CD4-positive, CD25-positive, alpha-beta regulatory T cell (primary cell): ENCODE measurements at regions not wholly inside any gene's neighbourhood (a gene's known extent, or its start where the extent isn't known, plus 50 kb on each side); places are given as distances from the start of the nearest gene placed in this dataset.

ENCODE experiments used
- ATAC-seq, 2 donors: fragments of 150-1000 bp; cut with Tn5 transposase; one replicate each; pipeline ENCODE4 v1.10.0; 2021; ENCODE audit warnings: low read depth in 2 of 2, moderate number of reproducible peaks in 2 of 2, moderate library complexity in 1 of 2
- DNase-seq, 3 donors: peaks; one replicate each; pipeline versions ENCODE4 v3.0.0 to v3.0.0-alpha.2; 2012 to 2022; ENCODE audit warnings: mixed read lengths in 1 of 3
- H3K27ac ChIP-seq: one replicate; pipeline ENCODE4 v1.7.0; 2013; ENCODE audit warnings: mild to moderate bottlenecking, low read length; ENCODE audit not compliant: insufficient read depth, poor library complexity, severe bottlenecking
- H3K27me3 ChIP-seq: one replicate; pipeline ENCODE4 v1.7.0; 2013; ENCODE audit warnings: low read length; ENCODE audit not compliant: control insufficient read depth, insufficient read depth
- H3K36me3 ChIP-seq: one replicate; pipeline ENCODE4 v1.7.0; 2013; ENCODE audit warnings: mild to moderate bottlenecking, low read length, moderate library complexity; ENCODE audit not compliant: control insufficient read depth, insufficient read depth
- H3K4me1 ChIP-seq: 2 replicates; pipeline ENCODE4 v1.7.0; 2013; ENCODE audit warnings: mild to moderate bottlenecking, low read length; ENCODE audit not compliant: insufficient read depth, control insufficient read depth, poor library complexity, severe bottlenecking
- H3K4me3 ChIP-seq: one replicate; pipeline ENCODE4 v1.7.0; 2013; ENCODE audit warnings: low read depth, mild to moderate bottlenecking, low read length, moderate library complexity
- H3K9me3 ChIP-seq, 2 experiments: 1 replicate in 1 of 2; 2 replicates in 1 of 2; pipeline ENCODE4 v1.7.0; 2013; ENCODE audit warnings: low read length in 2 of 2, mild to moderate bottlenecking in 1 of 2, moderate library complexity in 1 of 2; ENCODE audit not compliant: control insufficient read depth in 2 of 2
- H3K27ac Mint-ChIP-seq, 3 donors: one replicate each; pipeline ENCODE4 v1.8.0; 2020 to 2022; ENCODE audit warnings: mild to moderate bottlenecking in 3 of 3, mixed read lengths in 3 of 3, moderate library complexity in 2 of 3
- H3K27me3 Mint-ChIP-seq: one replicate; pipeline ENCODE4 v1.8.0; 2022; ENCODE audit warnings: mild to moderate bottlenecking, mixed read lengths
- H3K36me3 Mint-ChIP-seq: one replicate; pipeline ENCODE4 v1.8.0; 2020; ENCODE audit warnings: mixed read lengths
- H3K4me1 Mint-ChIP-seq, 4 donors: one replicate each; pipeline ENCODE4 v1.8.0; 2020 to 2022; ENCODE audit warnings: mixed read lengths in 4 of 4, mild to moderate bottlenecking in 1 of 4
- H3K4me3 Mint-ChIP-seq, 4 donors: one replicate each; pipeline ENCODE4 v1.8.0; 2020 to 2022; ENCODE audit warnings: mild to moderate bottlenecking in 4 of 4, mixed read lengths in 4 of 4, moderate library complexity in 3 of 4
- H3K9me3 Mint-ChIP-seq, 7 donors: one replicate each; pipeline ENCODE4 v1.8.0; 2020 to 2022; ENCODE audit warnings: mixed read lengths in 7 of 7, mild to moderate bottlenecking in 3 of 7, moderate library complexity in 2 of 7

GRCh38 chr6:153673750-153674149 is 365.3 kb upstream of the OPRM1 start:
- Mint-ChIP-seq H3K4me3 (no peak overlapping the region), H3K27ac (no peak overlapping the region), H3K4me1 (no peaks in the 10 kb centered on the region), H3K27me3 (no peaks in the 10 kb centered on the region), H3K36me3 (no peaks in the 10 kb centered on the region), H3K9me3 (peaks cover 0 to 8% (median 0%) of the 10 kb centered on the region in 7 donors)
- no peaks in the 10 kb centered on the region for H3K27me3 ChIP-seq
- DNase-seq = no peak
- no peaks in the 10 kb centered on the region for H3K36me3 ChIP-seq
- H3K4me1 ChIP-seq = no peaks in the 10 kb centered on the region
- no peak overlapping the region for H3K4me3 ChIP-seq
- no peak overlapping the region for H3K27ac ChIP-seq
- ATAC-seq = no peak
- no peaks in the 10 kb centered on the region for H3K9me3 ChIP-seq

GRCh38 chr6:153673225-153673624 is 365.8 kb upstream of the OPRM1 start:
- ATAC-seq (no peak), DNase-seq (no peak)
- Histone ChIP-seq H3K4me3 (no peak overlapping the region), H3K4me1 (no peaks in the 10 kb centered on the region), H3K27me3 (no peaks in the 10 kb centered on the region), H3K27ac (no peak overlapping the region), H3K36me3 (no peaks in the 10 kb centered on the region), H3K9me3 (no peaks in the 10 kb centered on the region)
- H3K9me3 Mint-ChIP-seq = peaks cover 0 to 8% (median 0%) of the 10 kb centered on the region in 7 donors
- H3K27ac Mint-ChIP-seq = no peak overlapping the region
- H3K27me3 Mint-ChIP-seq = no peaks in the 10 kb centered on the region
- no peaks in the 10 kb centered on the region for H3K4me1 Mint-ChIP-seq
- H3K36me3 Mint-ChIP-seq = no peaks in the 10 kb centered on the region
- H3K4me3 Mint-ChIP-seq = no peak overlapping the region

- Mint-ChIP-seq H3K36me3 (no peaks in the 10 kb centered on the region), H3K4me3 (no peak overlapping the region), H3K4me1 (no peaks in the 10 kb centered on the region), H3K9me3 (peaks cover 0 to 4% (median 0%) of the 10 kb centered on the region in 7 donors), H3K27ac (no peak overlapping the region), H3K27me3 (no peaks in the 10 kb centered on the region)
- no peaks in the 10 kb centered on the region for H3K4me1 ChIP-seq
- H3K27ac ChIP-seq = no peak overlapping the region
- H3K9me3 ChIP-seq = no peaks in the 10 kb centered on the region
- H3K36me3 ChIP-seq = no peaks in the 10 kb centered on the region
- H3K4me3 ChIP-seq = no peak overlapping the region
- DNase-seq (no peak), ATAC-seq (no peak)
- H3K27me3 ChIP-seq = no peaks in the 10 kb centered on the region
Measured at GRCh38 chr6:153670403-153671026, 368.5 kb upstream of the OPRM1 start.

- Histone ChIP-seq H3K4me1 (no peaks in the 10 kb centered on the region), H3K27ac (no peak overlapping the region), H3K36me3 (no peaks in the 10 kb centered on the region), H3K4me3 (no peak overlapping the region), H3K9me3 (no peaks in the 10 kb centered on the region), H3K27me3 (no peaks in the 10 kb centered on the region)
- peaks cover 0 to 4% (median 0%) of the 10 kb centered on the region in 7 donors for H3K9me3 Mint-ChIP-seq
- no peaks in the 10 kb centered on the region for H3K36me3 Mint-ChIP-seq
- H3K4me1 Mint-ChIP-seq = no peaks in the 10 kb centered on the region
- H3K27ac Mint-ChIP-seq = no peak overlapping the region
- H3K27me3 Mint-ChIP-seq = no peaks in the 10 kb centered on the region
- DNase-seq (no peak), ATAC-seq (no peak)
- H3K4me3 Mint-ChIP-seq = no peak overlapping the region
Measured at GRCh38 chr6:153668758-153669157, 370.3 kb upstream of the OPRM1 start.

GRCh38 chr6:153662982-153663381 is 376.1 kb upstream of the OPRM1 start:
- ATAC-seq = no peak
- no peaks in the 10 kb centered on the region for H3K4me1 ChIP-seq
- H3K27ac ChIP-seq = no peak overlapping the region
- H3K9me3 Mint-ChIP-seq = peaks cover 0 to 10% (median 3%) of the 10 kb centered on the region in 7 donors
- no peak overlapping the region for H3K4me3 ChIP-seq
- H3K36me3 Mint-ChIP-seq = no peaks in the 10 kb centered on the region
- H3K27ac Mint-ChIP-seq = no peak overlapping the region
- H3K27me3 Mint-ChIP-seq = no peaks in the 10 kb centered on the region
- no peaks in the 10 kb centered on the region for H3K27me3 ChIP-seq
- DNase-seq = no peak
- no peaks in the 10 kb centered on the region for H3K4me1 Mint-ChIP-seq
- H3K4me3 Mint-ChIP-seq = no peak overlapping the region
- peaks cover 0 to 4% of the 10 kb centered on the region in 2 experiments for H3K9me3 ChIP-seq
- H3K36me3 ChIP-seq = no peaks in the 10 kb centered on the region

GRCh38 chr6:153645326-153645725 is 393.7 kb upstream of the OPRM1 start:
- DNase-seq (no peak), ATAC-seq (no peak)
- Mint-ChIP-seq H3K4me1 (no peaks in the 10 kb centered on the region), H3K4me3 (no peak overlapping the region), H3K27ac (no peak overlapping the region), H3K27me3 (no peaks in the 10 kb centered on the region), H3K9me3 (peaks cover 0 to 7% (median 0%) of the 10 kb centered on the region in 7 donors), H3K36me3 (no peaks in the 10 kb centered on the region)
- H3K4me3 ChIP-seq = no peak overlapping the region
- no peaks in the 10 kb centered on the region for H3K36me3 ChIP-seq
- no peaks in the 10 kb centered on the region for H3K9me3 ChIP-seq
- H3K4me1 ChIP-seq = no peaks in the 10 kb centered on the region
- no peaks in the 10 kb centered on the region for H3K27me3 ChIP-seq
- H3K27ac ChIP-seq = no peak overlapping the region

GRCh38 chr6:153644000-153644399 is 395.0 kb upstream of the OPRM1 start:
- no peak overlapping the region for H3K4me3 Mint-ChIP-seq
- ATAC-seq (no peak), DNase-seq (no peak)
- no peak overlapping the region for H3K4me3 ChIP-seq
- H3K9me3 ChIP-seq = no peaks in the 10 kb centered on the region
- no peak overlapping the region for H3K27ac Mint-ChIP-seq
- H3K27me3 ChIP-seq = no peaks in the 10 kb centered on the region
- H3K9me3 Mint-ChIP-seq = peaks cover 0 to 7% (median 0%) of the 10 kb centered on the region in 7 donors
- H3K36me3 ChIP-seq = no peaks in the 10 kb centered on the region
- H3K27ac ChIP-seq = no peak overlapping the region
- H3K4me1 Mint-ChIP-seq = no peaks in the 10 kb centered on the region
- H3K27me3 Mint-ChIP-seq = no peaks in the 10 kb centered on the region
- no peaks in the 10 kb centered on the region for H3K4me1 ChIP-seq
- no peaks in the 10 kb centered on the region for H3K36me3 Mint-ChIP-seq

- Mint-ChIP-seq H3K4me3 (no peak overlapping the region), H3K27ac (no peak overlapping the region), H3K4me1 (no peaks in the 10 kb centered on the region), H3K27me3 (no peaks in the 10 kb centered on the region), H3K36me3 (no peaks in the 10 kb centered on the region), H3K9me3 (peaks cover 0 to 10% (median 5%) of the 10 kb centered on the region in 7 donors)
- H3K27me3 ChIP-seq = no peaks in the 10 kb centered on the region
- H3K9me3 ChIP-seq = no peaks in the 10 kb centered on the region
- no peak overlapping the region for H3K27ac ChIP-seq
- H3K4me3 ChIP-seq = no peak overlapping the region
- H3K4me1 ChIP-seq = no peaks in the 10 kb centered on the region
- DNase-seq (no peak), ATAC-seq (no peak)
- H3K36me3 ChIP-seq = no peaks in the 10 kb centered on the region
Measured at GRCh38 chr6:153634416-153634815, 404.6 kb upstream of the OPRM1 start.
